ENCODE measurements at regions not wholly inside any gene's neighbourhood (a gene's known extent, or its start where the extent isn't known, plus 50 kb on each side); places are given as distances from the start of the nearest gene placed in this dataset.

DNA sequence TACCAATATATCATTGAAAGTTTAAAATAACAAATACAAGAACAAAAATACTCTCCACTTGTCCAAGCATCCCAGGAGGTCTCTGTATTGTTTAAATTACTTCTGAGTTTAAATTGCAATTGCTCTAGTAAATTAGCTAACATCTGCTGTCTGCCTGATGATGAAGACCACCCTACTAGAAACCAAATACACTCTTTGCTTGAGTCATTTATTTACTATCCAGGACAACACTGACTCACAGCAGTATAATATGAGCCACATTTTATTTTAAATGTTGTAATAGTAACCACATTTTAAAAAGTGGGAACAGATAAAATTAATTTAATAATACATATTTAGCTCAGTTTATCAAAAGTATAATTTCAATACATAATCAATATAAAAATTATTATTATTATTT is 62.9 kb upstream of the EEA1 start:
- POLR2A ChIA-PET: no interaction called here
- DNase-seq (ENCODE audit: low read depth, low spot score): no peak
- CTCF ChIA-PET: interaction anchor here (0.9 to 3.1 kb wide), 5 partner anchors 12 to 428 kb away, joined by 3 to 29 read pairs (median 5); no protein-coding TSS in a partner anchor
- no peak overlapping the region for H3K4me3 ChIP-seq (ENCODE audit: low read depth, low read length)
- no peak for TF ChIP-seq CTCF (IDR thresholded peaks at IDR 0.05; ENCODE audit: insufficient read depth, low read length, missing control alignments)

GRCh38 chr12:92993259-92993658 is 64.2 kb upstream of the EEA1 start:
- ChIA-PET CTCF (interaction anchor here (1.0 to 2.9 kb wide), 3 partner anchors 404 to 427 kb away, joined by 3 to 16 read pairs (median 3); no protein-coding TSS in a partner anchor), POLR2A (no interaction called here)
- no peak for DNase-seq (ENCODE audit: low read depth, low spot score)
- no peak overlapping the region for H3K4me3 ChIP-seq (ENCODE audit: low read depth, low read length)
- no peak for TF ChIP-seq CTCF (IDR thresholded peaks at IDR 0.05; ENCODE audit: insufficient read depth, low read length, missing control alignments)

DNA sequence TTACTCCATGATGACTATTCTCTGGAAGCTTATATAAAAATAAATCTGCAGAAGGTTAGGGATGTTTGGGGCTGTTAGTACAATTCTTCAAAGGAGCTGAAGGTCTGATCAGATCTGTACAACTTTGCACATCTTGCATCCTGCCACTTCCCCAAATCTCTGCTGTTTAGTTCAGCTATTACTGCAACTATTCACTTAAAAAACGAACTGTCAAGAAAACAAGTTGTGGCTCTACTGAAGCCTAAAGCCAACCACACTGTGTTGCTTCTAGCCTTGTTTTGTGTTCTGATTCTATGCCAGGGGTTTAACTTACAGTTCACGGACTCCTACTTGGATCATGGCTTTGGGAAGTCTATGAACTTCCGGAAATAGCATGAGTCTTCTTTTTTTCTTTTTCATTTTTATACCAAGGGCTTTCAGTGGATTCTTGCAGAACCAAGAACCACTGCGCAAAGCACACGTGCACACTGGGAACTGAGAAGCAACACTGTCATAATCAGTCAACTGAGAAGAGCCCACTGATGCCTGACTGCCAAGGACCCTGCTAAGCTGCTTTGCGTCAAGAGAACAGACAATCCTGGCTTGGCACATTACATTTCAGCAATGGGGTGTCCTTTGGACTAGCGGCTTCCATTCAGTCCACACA is 66.3 kb upstream of the EEA1 start:
- TF ChIP-seq CTCF (IDR thresholded peaks at IDR 0.05; ENCODE audit: insufficient read depth, low read length, missing control alignments): no peak
- DNase-seq (ENCODE audit: low read depth, low spot score): no peak
- ChIA-PET CTCF (interaction anchor here (0.8 to 3.4 kb wide), 4 partner anchors 9 to 425 kb away, joined by 3 to 22 read pairs (median 7); no protein-coding TSS in a partner anchor), POLR2A (no interaction called here)
- H3K4me3 ChIP-seq (ENCODE audit: low read depth, low read length): no peak overlapping the region

DNA sequence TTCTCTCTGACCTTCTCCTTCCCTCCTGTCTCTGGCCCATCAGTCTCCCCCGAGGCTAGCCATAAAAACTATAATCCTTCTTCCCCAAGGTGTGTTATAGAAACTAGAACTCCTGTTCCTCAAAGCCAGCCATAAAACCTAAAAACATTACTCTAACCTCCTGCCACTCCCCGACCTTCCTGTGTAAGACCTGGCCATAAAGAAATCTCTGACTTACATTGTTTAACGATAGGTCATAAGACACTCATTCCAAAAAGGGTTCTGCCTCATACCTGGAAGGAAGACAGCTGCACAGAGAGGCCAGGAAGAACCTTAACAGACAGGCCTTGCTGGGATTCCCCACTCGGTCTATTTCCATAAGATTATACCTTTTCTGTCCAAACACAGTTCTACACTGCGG is 70.9 kb upstream of the EEA1 start:
- DNase-seq (ENCODE audit: low read depth, low spot score): no peak
- ChIA-PET CTCF (interaction anchor here (1.1 to 3.6 kb wide), 3 partner anchors 13 to 1102 kb away, joined by 3 to 26 read pairs (median 4); no protein-coding TSS in a partner anchor), POLR2A (no interaction called here)
- no peak for TF ChIP-seq CTCF (IDR thresholded peaks at IDR 0.05; ENCODE audit: insufficient read depth, low read length, missing control alignments)
- no peak overlapping the region for H3K4me3 ChIP-seq (ENCODE audit: low read depth, low read length)

DNA sequence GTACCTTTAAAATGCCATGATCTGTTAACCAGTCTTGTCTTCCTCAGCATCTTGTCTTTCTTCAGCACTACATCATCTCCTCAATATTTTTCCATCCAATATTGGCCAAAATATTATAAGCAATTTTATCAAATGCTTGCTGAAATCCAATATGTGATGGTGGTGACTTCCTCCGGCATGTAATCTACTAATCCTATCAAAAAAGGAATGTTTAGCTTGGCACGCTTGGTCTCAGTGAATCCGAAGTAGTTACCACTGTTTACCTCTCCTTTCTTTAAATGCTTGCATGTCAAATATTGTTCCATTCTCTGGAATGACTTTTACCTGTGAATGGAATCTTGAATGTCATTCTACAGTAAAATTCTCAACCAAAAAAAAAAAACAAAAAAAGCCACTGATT is 72.3 kb upstream of the EEA1 start:
- TF ChIP-seq CTCF (IDR thresholded peaks at IDR 0.05; ENCODE audit: insufficient read depth, low read length, missing control alignments): no peak
- ChIA-PET POLR2A (no interaction called here), CTCF (interaction anchor here (1.2 to 3.6 kb wide), 3 partner anchors 14 to 1101 kb away, joined by 3 to 26 read pairs (median 5); no protein-coding TSS in a partner anchor)
- no peak overlapping the region for H3K4me3 ChIP-seq (ENCODE audit: low read depth, low read length)
- DNase-seq (ENCODE audit: low read depth, low spot score): no peak

DNA sequence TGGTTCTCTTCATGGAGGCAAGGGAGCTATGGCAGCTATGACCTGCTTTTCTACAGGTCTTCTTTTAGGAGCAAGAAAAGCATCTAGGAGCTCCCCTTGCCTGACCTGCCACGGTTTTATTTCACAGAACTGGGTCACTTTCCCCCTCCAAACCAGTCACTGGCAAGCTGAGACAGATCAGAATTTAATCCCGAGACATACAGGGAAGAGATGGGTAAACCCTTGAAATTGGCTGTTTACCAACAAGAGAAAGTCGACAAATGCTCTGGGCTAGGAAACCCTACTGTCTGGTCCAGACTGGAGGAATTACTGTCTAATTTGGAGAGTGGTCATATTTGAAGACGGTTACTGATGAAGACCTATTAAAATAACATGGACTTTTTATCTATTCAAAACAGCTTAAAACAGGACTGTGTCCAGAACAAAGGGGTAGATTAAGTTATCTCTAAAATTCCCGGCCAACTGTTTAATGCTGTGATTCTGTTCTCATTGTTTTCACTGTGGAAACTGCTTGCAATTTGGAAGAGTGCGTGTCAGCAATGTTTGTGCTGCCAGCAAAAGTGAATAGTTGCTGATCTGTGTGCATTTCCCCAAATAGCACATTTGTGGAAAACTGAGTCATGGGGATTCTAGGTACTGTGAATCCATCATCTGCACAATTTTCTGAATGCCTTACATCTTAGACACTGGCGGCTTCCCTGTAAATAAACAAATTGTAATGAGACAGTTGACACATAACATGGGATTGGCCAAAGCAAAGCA is 73.4 kb upstream of the EEA1 start:
- no peak for TF ChIP-seq CTCF (IDR thresholded peaks at IDR 0.05; ENCODE audit: insufficient read depth, low read length, missing control alignments)
- DNase-seq (ENCODE audit: low read depth, low spot score): peak; percentile 77
- ChIA-PET CTCF (interaction anchor here (0.6 to 1.4 kb wide), 3 partner anchors 15 to 394 kb away, joined by 3 to 6 read pairs (median 5); no protein-coding TSS in a partner anchor), POLR2A (interaction anchor here (0.7 kb wide), 1 partner anchor 15 kb away, joined by 3 read pairs; no protein-coding TSS in a partner anchor)
- H3K4me3 ChIP-seq (ENCODE audit: low read depth, low read length): no peak overlapping the region

Data from AG04449 (cell line).